ENCODE measurements at regions not wholly inside any gene's neighbourhood (a gene's known extent, or its start where the extent isn't known, plus 50 kb on each side); places are given as distances from the start of the nearest gene placed in this dataset.

- no peak for DNase-seq
- in situ Hi-C loops (cut with MboI; ENCODE audit: low pct_unique_long_range_greater_than_20kb, low sequenced_read_pairs), result no loop called here
Observed at GRCh38 chr9:18347386-18348082, 126.4 kb upstream of the ADAMTSL1 start.

- in situ Hi-C loops (cut with MboI; ENCODE audit: low pct_unique_long_range_greater_than_20kb, low sequenced_read_pairs), result no loop called here
- no peak for DNase-seq
Observed at GRCh38 chr9:18348083-18348475, 125.9 kb upstream of the ADAMTSL1 start.

- in situ Hi-C loops (cut with MboI; ENCODE audit: low pct_unique_long_range_greater_than_20kb, low sequenced_read_pairs), result no loop called here
- DNase-seq, result no peak
Observed at GRCh38 chr9:18349530-18349929, 124.4 kb upstream of the ADAMTSL1 start.

GRCh38 chr9:18350036-18350435 lies 123.9 kb upstream of the ADAMTSL1 start:
- no peak for DNase-seq
- in situ Hi-C loops (cut with MboI; ENCODE audit: low pct_unique_long_range_greater_than_20kb, low sequenced_read_pairs), result no loop called here

- no peak for DNase-seq
- in situ Hi-C loops (cut with MboI; ENCODE audit: low pct_unique_long_range_greater_than_20kb, low sequenced_read_pairs), result no loop called here
Observed at GRCh38 chr9:18350995-18351595, 122.9 kb upstream of the ADAMTSL1 start.

GRCh38 chr9:18352711-18353110 lies 121.2 kb upstream of the ADAMTSL1 start:
- DNase-seq, result no peak
- in situ Hi-C loops (cut with MboI; ENCODE audit: low pct_unique_long_range_greater_than_20kb, low sequenced_read_pairs), result no loop called here

GRCh38 chr9:18353473-18353872 lies 120.5 kb upstream of the ADAMTSL1 start:
- no peak for DNase-seq
- in situ Hi-C loops (cut with MboI; ENCODE audit: low pct_unique_long_range_greater_than_20kb, low sequenced_read_pairs), result no loop called here

GRCh38 chr9:18357321-18357720 lies 116.6 kb upstream of the ADAMTSL1 start:
- no peak for DNase-seq
- in situ Hi-C loops (cut with MboI; ENCODE audit: low pct_unique_long_range_greater_than_20kb, low sequenced_read_pairs), result no loop called here

GRCh38 chr9:18358325-18358724 lies 115.6 kb upstream of the ADAMTSL1 start:
- DNase-seq, result no peak
- in situ Hi-C loops (cut with MboI; ENCODE audit: low pct_unique_long_range_greater_than_20kb, low sequenced_read_pairs), result no loop called here

- no peak for DNase-seq
- in situ Hi-C loops (cut with MboI; ENCODE audit: low pct_unique_long_range_greater_than_20kb, low sequenced_read_pairs), result no loop called here
Observed at GRCh38 chr9:18359335-18359734, 114.6 kb upstream of the ADAMTSL1 start.

- in situ Hi-C loops (cut with MboI; ENCODE audit: low pct_unique_long_range_greater_than_20kb, low sequenced_read_pairs), result no loop called here
- DNase-seq, result no peak
Observed at GRCh38 chr9:18360005-18360404, 113.9 kb upstream of the ADAMTSL1 start.

- in situ Hi-C loops (cut with MboI; ENCODE audit: low pct_unique_long_range_greater_than_20kb, low sequenced_read_pairs), result no loop called here
- no peak for DNase-seq
Observed at GRCh38 chr9:18361646-18362045, 112.3 kb upstream of the ADAMTSL1 start.

- in situ Hi-C loops (cut with MboI; ENCODE audit: low pct_unique_long_range_greater_than_20kb, low sequenced_read_pairs), result no loop called here
Observed at GRCh38 chr9:18362166-18362565, 111.8 kb upstream of the ADAMTSL1 start.

GRCh38 chr9:18362901-18363685 lies 110.9 kb upstream of the ADAMTSL1 start:
- in situ Hi-C loops (cut with MboI; ENCODE audit: low pct_unique_long_range_greater_than_20kb, low sequenced_read_pairs), result no loop called here
- no peak for DNase-seq

More at GRCh38 chr9:18362166-18362565, 111.8 kb upstream of the ADAMTSL1 start:
- DNase-seq, result no peak

GRCh38 chr9:18365651-18366050 lies 108.3 kb upstream of the ADAMTSL1 start:
- no peak for DNase-seq
- in situ Hi-C loops (cut with MboI; ENCODE audit: low pct_unique_long_range_greater_than_20kb, low sequenced_read_pairs), result no loop called here

- DNase-seq, result no peak
- in situ Hi-C loops (cut with MboI; ENCODE audit: low pct_unique_long_range_greater_than_20kb, low sequenced_read_pairs), result no loop called here
Observed at GRCh38 chr9:18366184-18366583, 107.8 kb upstream of the ADAMTSL1 start.

- in situ Hi-C loops (cut with MboI; ENCODE audit: low pct_unique_long_range_greater_than_20kb, low sequenced_read_pairs), result no loop called here
- DNase-seq, result no peak
Observed at GRCh38 chr9:18368206-18368605, 105.7 kb upstream of the ADAMTSL1 start.

GRCh38 chr9:18371141-18371540 lies 102.8 kb upstream of the ADAMTSL1 start:
- DNase-seq, result no peak
- in situ Hi-C loops (cut with MboI; ENCODE audit: low pct_unique_long_range_greater_than_20kb, low sequenced_read_pairs), result no loop called here

GRCh38 chr9:18371621-18372020 lies 102.3 kb upstream of the ADAMTSL1 start:
- in situ Hi-C loops (cut with MboI; ENCODE audit: low pct_unique_long_range_greater_than_20kb, low sequenced_read_pairs), result no loop called here
- no peak for DNase-seq

GRCh38 chr9:18379073-18379811 lies 94.7 kb upstream of the ADAMTSL1 start:
- DNase-seq, result no peak
- in situ Hi-C loops (cut with MboI; ENCODE audit: low pct_unique_long_range_greater_than_20kb, low sequenced_read_pairs), result no loop called here
